SU-DHL-6 (cell line): ENCODE measurements at regions not wholly inside any gene's neighbourhood (a gene's known extent, or its start where the extent isn't known, plus 50 kb on each side); places are given as distances from the start of the nearest gene placed in this dataset.

Source experiments
- CTCF ChIP-seq: fragments of 200-600 bp; sonication (generic); IDR thresholded peaks from one replicate; pipeline ENCODE4 v1.5.1; 2017; ENCODE audit warnings: antibody characterized with exemption, mild to moderate bottlenecking, low read length, moderate library complexity; ENCODE audit not compliant: insufficient read depth, poor library complexity, severe bottlenecking
- EZH2phosphoT487 ChIP-seq: fragments of 200-600 bp; sonication (generic), shearing (Covaris generic); conservative IDR thresholded peaks from 2 replicates; pipeline ENCODE4 v1.6.1; 2018; ENCODE audit warnings: mild to moderate bottlenecking, antibody characterized with exemption, low read length, moderate library complexity, mixed read lengths

GRCh38 chr3:59308001-59308400 is 258.2 kb upstream of the CFAP20DC start:
- TF ChIP-seq CTCF (no peak), EZH2phosphoT487 (no peak)
